Loucy (cell line): ENCODE measurements at regions not wholly inside any gene's neighbourhood (a gene's known extent, or its start where the extent isn't known, plus 50 kb on each side); places are given as distances from the start of the nearest gene placed in this dataset.

ENCODE experiments used
- CTCF ChIP-seq: fragments of 200-600 bp; sonication (generic); conservative IDR thresholded peaks from 2 replicates; pipeline ENCODE4 v1.5.1; 2014; ENCODE audit warnings: mild to moderate bottlenecking, antibody characterized with exemption, low read length
- EZH2phosphoT487 ChIP-seq: fragments of 200-600 bp; IDR thresholded peaks from 2 replicates; pipeline ENCODE4 v1.6.1; 2018; ENCODE audit warnings: antibody characterized with exemption, mild to moderate bottlenecking, moderate library complexity, borderline replicate concordance

DNA sequence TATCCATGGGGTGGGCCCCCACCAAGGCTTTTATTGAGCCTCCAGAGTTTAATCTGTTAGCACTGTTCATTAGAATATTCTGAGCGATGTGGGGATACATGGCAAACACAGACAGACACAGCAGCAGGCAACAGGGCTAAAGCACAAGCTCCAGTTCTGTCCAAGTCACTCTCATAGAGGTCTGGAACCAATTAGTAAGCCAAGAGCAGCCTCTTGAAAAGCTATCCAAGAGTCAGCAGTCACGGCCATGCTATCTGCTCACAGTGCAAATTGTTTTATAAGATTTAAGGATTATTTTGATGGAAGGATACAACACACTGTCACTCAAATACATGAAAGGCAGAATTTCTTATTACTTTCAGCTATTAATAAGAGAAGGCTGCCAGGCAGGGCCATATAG, 86.4 kb upstream of the DGKB start:
- TF ChIP-seq CTCF, result no peak
- TF ChIP-seq EZH2phosphoT487, result no peak
